Esophagus muscularis mucosa (tissue), 4 donors: ENCODE measurements at regions not wholly inside any gene's neighbourhood (a gene's known extent, or its start where the extent isn't known, plus 50 kb on each side); places are given as distances from the start of the nearest gene placed in this dataset.

Source experiments
- EP300 ChIP-seq: sonication (generic); formaldehyde crosslinking; IDR thresholded peaks from one replicate; pipeline ENCODE4 v1.6.1; 2017; ENCODE audit warnings: antibody characterized with exemption
- POLR2A ChIP-seq: fragments of 450-650 bp; IDR thresholded peaks from one replicate; pipeline ENCODE4 v1.6.1; 2017; ENCODE audit warnings: antibody characterized with exemption, moderate library complexity, mild to moderate bottlenecking, low read depth
- POLR2AphosphoS5 ChIP-seq, 2 donors: sonication (generic); formaldehyde crosslinking; IDR thresholded peaks; one replicate each; pipeline ENCODE4 v1.6.1; 2017; ENCODE audit warnings: antibody characterized with exemption in 2 of 2
- TF ChIP-seq, protein P1 (sequence below), 3 experiments: fragments of 200-600 bp in 2 of 3; fragments of 450-650 bp in 1 of 3; sonication (generic) in 2 of 3; IDR thresholded peaks; one replicate each; pipeline ENCODE4 v1.5.1; 2017 to 2019; ENCODE audit warnings: antibody characterized with exemption in 3 of 3, mild to moderate bottlenecking in 2 of 3, moderate library complexity in 1 of 3

- TF ChIP-seq, protein P1, sequence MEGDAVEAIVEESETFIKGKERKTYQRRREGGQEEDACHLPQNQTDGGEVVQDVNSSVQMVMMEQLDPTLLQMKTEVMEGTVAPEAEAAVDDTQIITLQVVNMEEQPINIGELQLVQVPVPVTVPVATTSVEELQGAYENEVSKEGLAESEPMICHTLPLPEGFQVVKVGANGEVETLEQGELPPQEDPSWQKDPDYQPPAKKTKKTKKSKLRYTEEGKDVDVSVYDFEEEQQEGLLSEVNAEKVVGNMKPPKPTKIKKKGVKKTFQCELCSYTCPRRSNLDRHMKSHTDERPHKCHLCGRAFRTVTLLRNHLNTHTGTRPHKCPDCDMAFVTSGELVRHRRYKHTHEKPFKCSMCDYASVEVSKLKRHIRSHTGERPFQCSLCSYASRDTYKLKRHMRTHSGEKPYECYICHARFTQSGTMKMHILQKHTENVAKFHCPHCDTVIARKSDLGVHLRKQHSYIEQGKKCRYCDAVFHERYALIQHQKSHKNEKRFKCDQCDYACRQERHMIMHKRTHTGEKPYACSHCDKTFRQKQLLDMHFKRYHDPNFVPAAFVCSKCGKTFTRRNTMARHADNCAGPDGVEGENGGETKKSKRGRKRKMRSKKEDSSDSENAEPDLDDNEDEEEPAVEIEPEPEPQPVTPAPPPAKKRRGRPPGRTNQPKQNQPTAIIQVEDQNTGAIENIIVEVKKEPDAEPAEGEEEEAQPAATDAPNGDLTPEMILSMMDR (IDR thresholded peaks at IDR 0.05) = no peak
- TF ChIP-seq POLR2AphosphoS5 (IDR thresholded peaks at IDR 0.05) (no peak), POLR2A (no peak), EP300 (no peak)
These were observed 1034.4 kb downstream of the TUSC7 start for GRCh38 chr3:117743993-117744392.
